Thyroid gland (tissue), 4 donors: ENCODE measurements at regions not wholly inside any gene's neighbourhood (a gene's known extent, or its start where the extent isn't known, plus 50 kb on each side); places are given as distances from the start of the nearest gene placed in this dataset.

Source experiments
- DNase-seq, 2 donors: peaks; one replicate each; pipeline ENCODE4 v3.0.0-alpha.2; 2019
- H3K27ac ChIP-seq, 3 donors: fragments of 200-600 bp; sonication (generic); 1 replicate in 2 of 3; 2 replicates in 1 of 3; pipeline ENCODE4 v1.5.1; 2016 to 2019; ENCODE audit warnings: mild to moderate bottlenecking in 1 of 3, moderate library complexity in 1 of 3
- H3K27me3 ChIP-seq: fragments of 200-600 bp; sonication (generic); one replicate; pipeline ENCODE4 v1.5.1; 2019
- H3K36me3 ChIP-seq, 2 donors: fragments of 200-600 bp; sonication (generic); one replicate each; pipeline ENCODE4 v1.5.1; 2016 to 2019
- H3K4me1 ChIP-seq, 2 donors: fragments of 200-600 bp; sonication (generic); one replicate each; pipeline ENCODE4 v1.5.1; 2017 to 2019
- H3K4me3 ChIP-seq, 3 donors: fragments of 200-600 bp; sonication (generic); replicated peaks in 1 of 3; 1 replicate in 2 of 3; 2 replicates in 1 of 3; pipeline ENCODE4 v1.5.1; 2016; ENCODE audit warnings: mild to moderate bottlenecking in 1 of 3
- H3K9me3 ChIP-seq: fragments of 200-600 bp; sonication (generic); one replicate; pipeline ENCODE4 v1.5.1; 2017
- CTCF ChIP-seq, 6 experiments: fragments of 200-600 bp in 3 of 6; fragments of 450-650 bp in 3 of 6; sonication (generic) in 3 of 6; IDR thresholded peaks; one replicate each; pipeline ENCODE4 v1.5.1; 2016 to 2019; ENCODE audit warnings: antibody characterized with exemption in 6 of 6, mild to moderate bottlenecking in 2 of 6, inconsistent platforms in 1 of 6, moderate library complexity in 1 of 6
- POLR2A ChIP-seq, 2 donors: fragments of 450-650 bp; IDR thresholded peaks; one replicate each; pipeline ENCODE4 v1.6.1; 2017; ENCODE audit warnings: antibody characterized with exemption in 2 of 2, mild to moderate bottlenecking in 2 of 2, moderate library complexity in 1 of 2
- WGBS, 2 donors: methylation state at CpG; one replicate each; pipeline ENCODE4 v1.1.5; 2017; 5-methylcytosine and 5-hydroxymethylcytosine counted together
- intact Hi-C: fragments of 100-400 bp; cut with DNase I; formaldehyde crosslinking; loops from one replicate; pipeline ENCODE4 v1.15.1; 2023

GRCh38 chr11:112613051-112613972 lies 347.9 kb upstream of the NCAM1 start:
- Histone ChIP-seq H3K27ac (no peak overlapping the region), H3K4me3 (no peak overlapping the region), H3K27me3 (no peaks in the 10 kb centered on the region), H3K9me3 (no peaks in the 10 kb centered on the region), H3K4me1 (peaks cover 0 to 3% of the 10 kb centered on the region in 2 donors), H3K36me3 (no peaks in the 10 kb centered on the region)
- DNase-seq, result no peak
- intact Hi-C loops, result no loop called here
- TF ChIP-seq CTCF (IDR thresholded peaks at IDR 0.05), result no peak
- no peak for TF ChIP-seq POLR2A (IDR thresholded peaks at IDR 0.05)
- WGBS, 2 donors, result 74 to 80% methylated on average over 8 of the region's 8 CpGs

- intact Hi-C loops, result no loop called here
- H3K27me3 ChIP-seq, result no peaks in the 10 kb centered on the region
- TF ChIP-seq POLR2A (IDR thresholded peaks at IDR 0.05), result no peak
- TF ChIP-seq CTCF (IDR thresholded peaks at IDR 0.05), result no peak
- H3K27ac ChIP-seq, result no peak overlapping the region
- no peak overlapping the region for H3K4me3 ChIP-seq
- H3K4me1 ChIP-seq, result peaks cover 0 to 3% of the 10 kb centered on the region in 2 donors
- no peak for DNase-seq
- H3K36me3 ChIP-seq, result no peaks in the 10 kb centered on the region
- 89 to 96% methylated on average over 1 of the region's 1 CpG for WGBS, 2 donors
- no peaks in the 10 kb centered on the region for H3K9me3 ChIP-seq
These were observed 346.6 kb upstream of the NCAM1 start for GRCh38 chr11:112614605-112615004.

- no peaks in the 10 kb centered on the region for H3K27me3 ChIP-seq
- no peak overlapping the region for H3K27ac ChIP-seq
- intact Hi-C loops, result no loop called here
- H3K4me3 ChIP-seq, result no peak overlapping the region
- no peaks in the 10 kb centered on the region for H3K36me3 ChIP-seq
- H3K4me1 ChIP-seq, result peaks cover 0 to 3% of the 10 kb centered on the region in 2 donors
- TF ChIP-seq CTCF (IDR thresholded peaks at IDR 0.05), result no peak
- no peak for TF ChIP-seq POLR2A (IDR thresholded peaks at IDR 0.05)
- no peaks in the 10 kb centered on the region for H3K9me3 ChIP-seq
- no peak for DNase-seq
These were observed 346.0 kb upstream of the NCAM1 start for GRCh38 chr11:112615238-112615637.

GRCh38 chr11:112615891-112616290 lies 345.3 kb upstream of the NCAM1 start:
- intact Hi-C loops, result no loop called here
- Histone ChIP-seq H3K36me3 (no peaks in the 10 kb centered on the region), H3K4me3 (no peak overlapping the region)

More at GRCh38 chr11:112615891-112616290, 345.3 kb upstream of the NCAM1 start:
- no peaks in the 10 kb centered on the region for H3K27me3 ChIP-seq
- no peak for TF ChIP-seq POLR2A (IDR thresholded peaks at IDR 0.05)
- no peak for TF ChIP-seq CTCF (IDR thresholded peaks at IDR 0.05)
- H3K9me3 ChIP-seq, result no peaks in the 10 kb centered on the region
- DNase-seq, result no peak
- no peak overlapping the region for H3K27ac ChIP-seq
- H3K4me1 ChIP-seq, result peaks cover 0 to 3% of the 10 kb centered on the region in 2 donors
